Mesenchymal stem cell (in vitro differentiated cells and primary cell): ENCODE measurements at regions not wholly inside any gene's neighbourhood (a gene's known extent, or its start where the extent isn't known, plus 50 kb on each side); places are given as distances from the start of the nearest gene placed in this dataset.
A peak's percentile ranks its signal among the peaks of the same experiment; 100 is the strongest.

Source experiments
- DNase-seq: peaks from one replicate; pipeline ENCODE4 v3.0.0-alpha.2; 2013
- H2AFZ ChIP-seq: one replicate; pipeline ENCODE4 v1.6.1; 2013; ENCODE audit warnings: low read depth, mild to moderate bottlenecking, control low read depth, inconsistent platforms, low read length, moderate library complexity
- H2AK5ac ChIP-seq: 2 replicates; pipeline ENCODE4 v1.6.1; 2013; ENCODE audit warnings: low read length, moderate library complexity, mild to moderate bottlenecking, inconsistent platforms; ENCODE audit not compliant: severe bottlenecking
- H2BK120ac ChIP-seq: one replicate; pipeline ENCODE4 v1.6.1; 2013; ENCODE audit warnings: low read depth, mild to moderate bottlenecking, inconsistent platforms, low read length, moderate library complexity
- H2BK12ac ChIP-seq, 2 experiments: one replicate each; pipeline ENCODE4 v1.6.1; 2013; ENCODE audit warnings: inconsistent platforms in 2 of 2, low read length in 2 of 2, mild to moderate bottlenecking in 2 of 2, moderate library complexity in 2 of 2, control low read depth in 1 of 2
- H2BK15ac ChIP-seq: one replicate; pipeline ENCODE4 v1.6.1; 2013; ENCODE audit warnings: mild to moderate bottlenecking, low read depth, inconsistent platforms; ENCODE audit not compliant: poor library complexity, severe bottlenecking
- H2BK5ac ChIP-seq: 2 replicates; pipeline ENCODE4 v1.6.1; 2013; ENCODE audit warnings: low read depth, mild to moderate bottlenecking, low read length, control low read depth, inconsistent platforms; ENCODE audit not compliant: poor library complexity, severe bottlenecking
- H3K14ac ChIP-seq, 2 experiments: one replicate each; pipeline ENCODE4 v1.6.1; 2013; ENCODE audit warnings: inconsistent platforms in 2 of 2, low read length in 2 of 2, control low read depth in 1 of 2, mild to moderate bottlenecking in 1 of 2, moderate library complexity in 1 of 2
- H3K18ac ChIP-seq, 2 experiments: one replicate each; pipeline ENCODE4 v1.6.1; 2013; ENCODE audit warnings: inconsistent platforms in 2 of 2, low read length in 2 of 2, control low read depth in 1 of 2, low read depth in 1 of 2, mild to moderate bottlenecking in 1 of 2
- H3K23ac ChIP-seq, 2 experiments: one replicate each; pipeline ENCODE4 v1.6.1; 2013; ENCODE audit warnings: inconsistent platforms in 2 of 2, low read length in 2 of 2, mild to moderate bottlenecking in 2 of 2, moderate library complexity in 2 of 2, control low read depth in 1 of 2
- H3K27ac ChIP-seq: 2 replicates; pipeline ENCODE4 v1.5.1; 2013; ENCODE audit warnings: mild to moderate bottlenecking, moderate library complexity, low read length, control low read depth, inconsistent platforms; ENCODE audit not compliant: poor library complexity, severe bottlenecking
- H3K27me3 ChIP-seq, 2 experiments: 2 replicates each; pipeline versions ENCODE4 v1.6.1 to v1.7.0; 2013; ENCODE audit warnings: low read length in 2 of 2, mild to moderate bottlenecking in 2 of 2, moderate library complexity in 2 of 2, control low read depth in 1 of 2, inconsistent platforms in 1 of 2; ENCODE audit not compliant: control insufficient read depth in 1 of 2, insufficient read depth in 1 of 2
- H3K36me3 ChIP-seq, 2 experiments: 2 replicates each; pipeline versions ENCODE4 v1.6.1 to v1.7.0; 2013; ENCODE audit warnings: low read length in 2 of 2, control low read depth in 1 of 2, inconsistent platforms in 1 of 2, low read depth in 1 of 2, mild to moderate bottlenecking in 1 of 2; ENCODE audit not compliant: insufficient read depth in 2 of 2, control insufficient read depth in 1 of 2
- H3K4ac ChIP-seq, 2 experiments: one replicate each; pipeline ENCODE4 v1.6.1; 2013; ENCODE audit warnings: inconsistent platforms in 2 of 2, low read length in 2 of 2, mild to moderate bottlenecking in 2 of 2, moderate library complexity in 2 of 2, control low read depth in 1 of 2, low read depth in 1 of 2
- H3K4me1 ChIP-seq: 2 replicates; pipeline ENCODE4 v1.6.1; 2013; ENCODE audit warnings: low read depth, low read length, control low read depth; ENCODE audit not compliant: control insufficient read depth, insufficient read depth
- H3K4me2 ChIP-seq: 2 replicates; pipeline ENCODE4 v1.6.1; 2013; ENCODE audit warnings: low read length, mild to moderate bottlenecking, inconsistent platforms; ENCODE audit not compliant: poor library complexity, severe bottlenecking
- H3K4me3 ChIP-seq, 2 experiments: 2 replicates each; pipeline versions ENCODE4 v1.5.1 to v1.7.0; 2013; ENCODE audit warnings: low read length in 2 of 2, mild to moderate bottlenecking in 2 of 2, control low read depth in 1 of 2, low read depth in 1 of 2; ENCODE audit not compliant: insufficient read depth in 1 of 2
- H3K79me1 ChIP-seq: replicated peaks from 2 replicates; pipeline ENCODE4 v1.6.1; 2013; ENCODE audit warnings: mild to moderate bottlenecking, control low read depth, low read length, inconsistent platforms; ENCODE audit not compliant: poor library complexity, severe bottlenecking
- H3K9ac ChIP-seq: 2 replicates; pipeline ENCODE4 v1.7.0; 2013; ENCODE audit warnings: mild to moderate bottlenecking, low read length, moderate library complexity
- H3K9me3 ChIP-seq: 2 replicates; pipeline ENCODE4 v1.7.0; 2013; ENCODE audit warnings: mild to moderate bottlenecking, low read length; ENCODE audit not compliant: control insufficient read depth
- H4K8ac ChIP-seq: one replicate; pipeline ENCODE4 v1.6.1; 2013; ENCODE audit warnings: inconsistent platforms, mild to moderate bottlenecking, low read length, moderate library complexity
- H4K91ac ChIP-seq: one replicate; pipeline ENCODE4 v1.6.1; 2013; ENCODE audit warnings: mild to moderate bottlenecking, low read length, inconsistent platforms
- WGBS: methylation state at CpG from one replicate; pipeline ENCODE4 v1.1.7; 2013; ENCODE audit warnings: mixed read lengths; 5-methylcytosine and 5-hydroxymethylcytosine counted together

GRCh38 chr18:30298769-30299168, 743.8 kb downstream of the DSC3 start:
- no peak overlapping the region for H3K9ac ChIP-seq
- no peak overlapping the region for H4K91ac ChIP-seq
- DNase-seq = no peak
- no peaks in the 10 kb centered on the region for H3K36me3 ChIP-seq
- no peak overlapping the region for H3K14ac ChIP-seq
- no CpG with 5 or more reads among the region's 2 CpGs for WGBS
- H3K27me3 ChIP-seq = no peaks in the 10 kb centered on the region
- H2BK5ac ChIP-seq = no peak overlapping the region
- no peak overlapping the region for H3K4me2 ChIP-seq
- H2AFZ ChIP-seq = no peak overlapping the region
- no peak overlapping the region for H2BK15ac ChIP-seq
- H3K27ac ChIP-seq = no peak overlapping the region
- H3K4me3 ChIP-seq = no peak overlapping the region
- no peak overlapping the region for H2BK12ac ChIP-seq
- H3K4ac ChIP-seq = no peak overlapping the region
- H2AK5ac ChIP-seq = no peak overlapping the region
- no peaks in the 10 kb centered on the region for H3K4me1 ChIP-seq
- no peaks in the 10 kb centered on the region for H3K79me1 ChIP-seq
- H2BK120ac ChIP-seq = no peak overlapping the region
- H3K18ac ChIP-seq = no peak overlapping the region
- no peak overlapping the region for H3K23ac ChIP-seq
- peaks cover 4% of the 10 kb centered on the region for H3K9me3 ChIP-seq
- H4K8ac ChIP-seq = no peak overlapping the region

DNA sequence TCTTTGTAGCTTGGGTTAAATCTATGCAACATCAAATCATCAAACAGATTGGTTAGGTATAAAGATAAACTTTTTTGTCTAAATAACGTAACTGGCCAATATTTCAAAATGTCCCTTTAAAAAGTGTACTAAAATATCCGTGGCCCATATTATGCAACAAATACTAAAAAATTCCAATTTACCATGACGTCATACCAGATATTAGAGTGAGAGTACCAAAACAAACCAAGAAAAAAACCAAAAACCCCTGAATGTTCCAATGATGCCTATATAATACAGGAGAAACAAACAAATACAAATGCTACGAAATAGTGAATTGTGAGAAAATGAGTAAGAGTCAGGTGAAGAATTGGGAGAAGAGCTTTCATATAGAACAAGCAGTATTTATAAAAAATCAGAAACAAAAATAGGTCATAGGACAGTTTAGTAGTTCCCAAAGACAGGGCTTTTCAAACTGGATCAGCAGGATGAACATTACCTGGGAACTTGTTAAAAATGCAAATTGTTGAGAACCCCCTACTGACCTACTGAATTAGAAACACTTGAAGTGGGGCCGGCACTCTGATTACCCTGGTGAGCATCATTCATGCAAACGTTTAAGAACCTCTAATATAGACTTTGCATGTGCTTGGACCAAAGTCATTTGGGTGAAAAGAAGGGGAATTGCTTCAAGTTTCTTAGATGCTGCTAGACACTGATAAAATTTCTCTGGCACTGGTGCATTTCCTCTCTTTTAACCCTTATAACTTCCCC, 753.7 kb downstream of the DSC3 start:
- Histone ChIP-seq H2AK5ac (no peak overlapping the region), H2BK120ac (no peak overlapping the region), H3K14ac (no peak overlapping the region), H4K8ac (no peak overlapping the region), H3K9me3 (no peaks in the 10 kb centered on the region), H3K36me3 (no peaks in the 10 kb centered on the region), H3K79me1 (no peaks in the 10 kb centered on the region), H3K4me2 (no peak overlapping the region), H3K23ac (no peak overlapping the region), H3K4ac (no peak overlapping the region), H3K9ac (no peak overlapping the region), H3K27me3 (no peaks in the 10 kb centered on the region), H3K18ac (no peak overlapping the region), H4K91ac (no peak overlapping the region), H3K27ac (no peak overlapping the region), H2BK5ac (no peak overlapping the region), H2BK12ac (no peak overlapping the region), H3K4me1 (no peaks in the 10 kb centered on the region), H3K4me3 (no peak overlapping the region), H2AFZ (no peak overlapping the region), H2BK15ac (no peak overlapping the region)
- DNase-seq = no peak
- 92% methylated on average over 3 of the region's 6 CpGs for WGBS

- Histone ChIP-seq H3K18ac (no peak overlapping the region), H3K4me1 (no peaks in the 10 kb centered on the region), H4K91ac (no peak overlapping the region), H2AFZ (no peak overlapping the region), H2BK12ac (no peak overlapping the region), H2BK15ac (no peak overlapping the region), H3K9me3 (no peaks in the 10 kb centered on the region), H3K27ac (no peak overlapping the region), H3K79me1 (no peaks in the 10 kb centered on the region), H2BK120ac (no peak overlapping the region), H3K9ac (no peak overlapping the region), H3K14ac (no peak overlapping the region), H3K4ac (no peak overlapping the region), H3K4me2 (no peak overlapping the region), H3K36me3 (no peaks in the 10 kb centered on the region), H2AK5ac (no peak overlapping the region), H2BK5ac (no peak overlapping the region), H3K4me3 (no peak overlapping the region), H3K23ac (no peak overlapping the region), H3K27me3 (no peaks in the 10 kb centered on the region), H4K8ac (no peak overlapping the region)
- peak; percentile 67 for DNase-seq
- WGBS = 100% methylated on average over 2 of the region's 5 CpGs
These were observed 761.6 kb downstream of the DSC3 start for GRCh38 chr18:30280861-30281470.

- Histone ChIP-seq H3K23ac (no peak overlapping the region), H3K4me1 (no peaks in the 10 kb centered on the region), H2AK5ac (no peak overlapping the region), H4K91ac (no peak overlapping the region), H3K4me3 (no peak overlapping the region), H3K4ac (no peak overlapping the region), H3K18ac (no peak overlapping the region), H2BK15ac (no peak overlapping the region), H2BK5ac (no peak overlapping the region), H2BK120ac (no peak overlapping the region), H3K27me3 (no peaks in the 10 kb centered on the region), H3K27ac (no peak overlapping the region), H3K36me3 (no peaks in the 10 kb centered on the region), H4K8ac (no peak overlapping the region), H2BK12ac (no peak overlapping the region), H2AFZ (no peak overlapping the region), H3K14ac (no peak overlapping the region), H3K4me2 (no peak overlapping the region), H3K79me1 (no peaks in the 10 kb centered on the region), H3K9me3 (no peaks in the 10 kb centered on the region), H3K9ac (no peak overlapping the region)
- no peak for DNase-seq
These were observed 762.4 kb downstream of the DSC3 start for GRCh38 chr18:30280186-30280585.
